ENCODE measurements at regions not wholly inside any gene's neighbourhood (a gene's known extent, or its start where the extent isn't known, plus 50 kb on each side); places are given as distances from the start of the nearest gene placed in this dataset.

DNA sequence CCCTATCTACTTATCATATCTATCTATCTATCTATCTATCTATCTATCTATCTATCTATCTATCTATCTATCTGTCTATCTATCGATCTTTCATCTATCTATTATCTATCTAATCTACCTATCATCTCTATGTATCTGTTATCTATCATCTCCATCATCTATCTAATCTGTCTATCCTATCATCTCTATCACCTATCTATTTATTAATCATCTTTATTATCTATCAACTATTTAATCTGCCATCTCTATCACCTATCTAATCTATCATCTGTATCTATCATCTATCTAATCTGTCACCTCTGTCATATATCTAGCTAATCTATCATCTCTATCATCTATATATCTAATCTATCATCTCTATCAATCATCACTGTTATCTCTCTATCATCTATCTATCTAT, 736.3 kb downstream of the TYW1 start:
- Histone ChIP-seq H3K4me1 (ENCODE audit: control insufficient read depth, low read depth, low read length) (no peaks in the 10 kb centered on the region), H3K56ac (ENCODE audit: low read length) (no peak overlapping the region), H3K79me1 (ENCODE audit: low read length) (no peaks in the 10 kb centered on the region), H3K79me2 (ENCODE audit: control insufficient read depth, insufficient read depth, low read length) (no peaks in the 10 kb centered on the region), H2AK5ac (ENCODE audit: low read length) (no peak overlapping the region), H2BK5ac (ENCODE audit: low read length) (no peak overlapping the region), H3K27ac (ENCODE audit: low read depth, low read length) (no peak overlapping the region), H3K9ac (ENCODE audit: low read length) (no peak overlapping the region), H3K4ac (ENCODE audit: low read depth, low read length) (no peak overlapping the region), H2BK15ac (replicated peaks; ENCODE audit: low read depth) (no peak overlapping the region), H3K36me3 (ENCODE audit: control insufficient read depth, insufficient read depth, low read length) (no peaks in the 10 kb centered on the region), H3K4me2 (ENCODE audit: low read length) (no peak overlapping the region), H3K27me3 (ENCODE audit: insufficient read depth, low read length, poor library complexity) (no peaks in the 10 kb centered on the region), H4K8ac (ENCODE audit: low read depth, low read length) (no peak overlapping the region), H3K23ac (ENCODE audit: low read length) (no peak overlapping the region), H2BK120ac (ENCODE audit: low read depth, low read length) (no peak overlapping the region), H4K5ac (ENCODE audit: low read length) (no peak overlapping the region), H3K4me3 (ENCODE audit: low read length) (no peak overlapping the region), H3K18ac (ENCODE audit: low read length) (no peak overlapping the region)
- WGBS (ENCODE audit: extremely low coverage, insufficient coverage, low lambda C conversion rate) = 100% methylated on average over 1 of the region's 1 CpG
- DNase-seq = no peak

DNA sequence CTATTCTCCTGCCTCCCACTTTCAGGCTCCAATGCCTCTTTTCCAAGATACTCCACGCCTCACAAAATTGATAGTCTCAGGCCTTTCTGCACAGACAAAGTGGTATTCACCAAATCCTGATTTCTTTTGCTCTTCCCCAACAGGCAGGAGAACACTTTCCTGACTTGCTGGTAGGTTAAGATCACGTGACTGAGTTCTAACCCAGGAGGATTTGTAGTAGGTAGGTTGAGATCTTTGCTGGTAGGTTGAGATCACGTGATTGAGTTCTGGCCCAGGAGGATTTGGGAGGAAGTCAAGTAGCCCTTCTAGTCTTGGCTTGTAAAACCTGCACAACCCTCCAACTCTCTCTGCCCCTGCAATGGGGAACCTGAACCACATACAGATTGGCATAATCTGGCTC, 741.5 kb downstream of the TYW1 start:
- no peaks in the 10 kb centered on the region for H3K4me1 ChIP-seq (ENCODE audit: control insufficient read depth, low read depth, low read length)
- H3K36me3 ChIP-seq (ENCODE audit: control insufficient read depth, insufficient read depth, low read length) = no peaks in the 10 kb centered on the region
- H2BK15ac ChIP-seq (replicated peaks; ENCODE audit: low read depth) = no peak overlapping the region
- no peak overlapping the region for H3K18ac ChIP-seq (ENCODE audit: low read length)
- no peak overlapping the region for H3K4me3 ChIP-seq (ENCODE audit: low read length)
- no peak overlapping the region for H4K5ac ChIP-seq (ENCODE audit: low read length)
- no peaks in the 10 kb centered on the region for H3K79me2 ChIP-seq (ENCODE audit: control insufficient read depth, insufficient read depth, low read length)
- H4K8ac ChIP-seq (ENCODE audit: low read depth, low read length) = no peak overlapping the region
- no peak overlapping the region for H3K27ac ChIP-seq (ENCODE audit: low read depth, low read length)
- no peak overlapping the region for H2AK5ac ChIP-seq (ENCODE audit: low read length)
- H3K9ac ChIP-seq (ENCODE audit: low read length) = no peak overlapping the region
- H3K23ac ChIP-seq (ENCODE audit: low read length) = no peak overlapping the region
- WGBS (ENCODE audit: extremely low coverage, insufficient coverage, low lambda C conversion rate) = no CpG with 5 or more reads among the region's 3 CpGs
- no peak overlapping the region for H3K4me2 ChIP-seq (ENCODE audit: low read length)
- no peaks in the 10 kb centered on the region for H3K79me1 ChIP-seq (ENCODE audit: low read length)
- no peak for DNase-seq
- no peak overlapping the region for H3K56ac ChIP-seq (ENCODE audit: low read length)
- H2BK5ac ChIP-seq (ENCODE audit: low read length) = no peak overlapping the region
- H2BK120ac ChIP-seq (ENCODE audit: low read depth, low read length) = no peak overlapping the region
- H3K27me3 ChIP-seq (ENCODE audit: insufficient read depth, low read length, poor library complexity) = no peaks in the 10 kb centered on the region
- H3K4ac ChIP-seq (ENCODE audit: low read depth, low read length) = no peak overlapping the region

DNA sequence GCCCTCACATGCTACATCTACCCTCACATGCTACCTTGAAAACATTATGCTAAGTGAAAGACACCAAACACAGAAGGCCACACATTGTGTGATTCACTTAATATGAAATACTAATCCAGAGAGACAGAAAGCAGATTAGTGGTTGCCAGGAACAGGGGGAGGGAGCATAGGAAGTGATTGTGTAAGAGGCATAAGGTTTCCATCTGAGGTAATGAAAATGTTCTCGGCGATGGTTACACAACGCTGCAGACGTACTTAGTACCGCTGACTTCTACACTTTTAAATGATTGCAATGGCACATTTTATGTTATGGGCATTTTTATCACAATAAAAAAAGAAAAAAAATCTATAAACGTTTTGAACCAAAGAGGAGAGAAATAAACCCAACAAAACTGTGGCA, 742.3 kb downstream of the TYW1 start:
- H3K4ac ChIP-seq (ENCODE audit: low read depth, low read length) = no peak overlapping the region
- no peaks in the 10 kb centered on the region for H3K36me3 ChIP-seq (ENCODE audit: control insufficient read depth, insufficient read depth, low read length)
- no peak overlapping the region for H2BK120ac ChIP-seq (ENCODE audit: low read depth, low read length)
- no peak overlapping the region for H3K18ac ChIP-seq (ENCODE audit: low read length)
- H2AK5ac ChIP-seq (ENCODE audit: low read length) = no peak overlapping the region
- H3K4me1 ChIP-seq (ENCODE audit: control insufficient read depth, low read depth, low read length) = no peaks in the 10 kb centered on the region
- no peak for DNase-seq
- H3K27me3 ChIP-seq (ENCODE audit: insufficient read depth, low read length, poor library complexity) = no peaks in the 10 kb centered on the region
- H2BK5ac ChIP-seq (ENCODE audit: low read length) = no peak overlapping the region
- H3K79me1 ChIP-seq (ENCODE audit: low read length) = no peaks in the 10 kb centered on the region
- H3K4me3 ChIP-seq (ENCODE audit: low read length) = no peak overlapping the region
- no peak overlapping the region for H3K23ac ChIP-seq (ENCODE audit: low read length)
- no peak overlapping the region for H3K4me2 ChIP-seq (ENCODE audit: low read length)
- H4K8ac ChIP-seq (ENCODE audit: low read depth, low read length) = no peak overlapping the region
- WGBS (ENCODE audit: extremely low coverage, insufficient coverage, low lambda C conversion rate) = no CpG with 5 or more reads among the region's 6 CpGs
- no peak overlapping the region for H3K9ac ChIP-seq (ENCODE audit: low read length)
- no peak overlapping the region for H4K5ac ChIP-seq (ENCODE audit: low read length)
- no peak overlapping the region for H2BK15ac ChIP-seq (replicated peaks; ENCODE audit: low read depth)
- no peak overlapping the region for H3K27ac ChIP-seq (ENCODE audit: low read depth, low read length)
- no peaks in the 10 kb centered on the region for H3K79me2 ChIP-seq (ENCODE audit: control insufficient read depth, insufficient read depth, low read length)
- no peak overlapping the region for H3K56ac ChIP-seq (ENCODE audit: low read length)

DNA sequence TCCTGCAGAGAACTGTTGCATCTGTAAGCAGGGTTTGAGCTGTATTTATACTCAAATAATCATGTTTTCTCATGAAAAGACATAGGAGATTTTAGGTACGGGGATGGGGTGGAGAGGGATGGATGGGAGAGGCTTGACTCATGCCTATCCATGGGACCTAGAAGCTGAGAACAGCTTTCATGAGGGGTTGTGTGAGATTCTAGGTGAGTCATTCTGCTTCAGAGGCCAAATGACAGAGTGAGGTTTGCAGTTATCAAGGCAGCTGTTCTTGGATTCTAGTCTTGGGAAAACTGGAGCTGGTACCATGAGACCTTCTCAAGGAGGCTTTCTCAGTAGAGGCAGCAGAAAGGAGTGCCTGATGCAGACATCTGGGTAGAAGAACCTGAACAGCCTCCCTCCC, 746.9 kb downstream of the TYW1 start:
- no peak overlapping the region for H3K56ac ChIP-seq (ENCODE audit: low read length)
- no peak overlapping the region for H3K18ac ChIP-seq (ENCODE audit: low read length)
- no CpG with 5 or more reads among the region's 1 CpG for WGBS (ENCODE audit: extremely low coverage, insufficient coverage, low lambda C conversion rate)
- no peaks in the 10 kb centered on the region for H3K4me1 ChIP-seq (ENCODE audit: control insufficient read depth, low read depth, low read length)
- no peaks in the 10 kb centered on the region for H3K79me1 ChIP-seq (ENCODE audit: low read length)
- H3K36me3 ChIP-seq (ENCODE audit: control insufficient read depth, insufficient read depth, low read length) = no peaks in the 10 kb centered on the region
- H3K4ac ChIP-seq (ENCODE audit: low read depth, low read length) = no peak overlapping the region
- H3K4me3 ChIP-seq (ENCODE audit: low read length) = no peak overlapping the region
- H3K27me3 ChIP-seq (ENCODE audit: insufficient read depth, low read length, poor library complexity) = no peaks in the 10 kb centered on the region
- no peak overlapping the region for H3K23ac ChIP-seq (ENCODE audit: low read length)
- no peak overlapping the region for H3K27ac ChIP-seq (ENCODE audit: low read depth, low read length)
- H4K8ac ChIP-seq (ENCODE audit: low read depth, low read length) = no peak overlapping the region
- no peak overlapping the region for H2BK120ac ChIP-seq (ENCODE audit: low read depth, low read length)
- H3K79me2 ChIP-seq (ENCODE audit: control insufficient read depth, insufficient read depth, low read length) = no peaks in the 10 kb centered on the region
- H3K9ac ChIP-seq (ENCODE audit: low read length) = no peak overlapping the region
- no peak overlapping the region for H3K4me2 ChIP-seq (ENCODE audit: low read length)
- H2BK15ac ChIP-seq (replicated peaks; ENCODE audit: low read depth) = no peak overlapping the region
- no peak overlapping the region for H2AK5ac ChIP-seq (ENCODE audit: low read length)
- no peak for DNase-seq
- H2BK5ac ChIP-seq (ENCODE audit: low read length) = no peak overlapping the region
- H4K5ac ChIP-seq (ENCODE audit: low read length) = no peak overlapping the region

DNA sequence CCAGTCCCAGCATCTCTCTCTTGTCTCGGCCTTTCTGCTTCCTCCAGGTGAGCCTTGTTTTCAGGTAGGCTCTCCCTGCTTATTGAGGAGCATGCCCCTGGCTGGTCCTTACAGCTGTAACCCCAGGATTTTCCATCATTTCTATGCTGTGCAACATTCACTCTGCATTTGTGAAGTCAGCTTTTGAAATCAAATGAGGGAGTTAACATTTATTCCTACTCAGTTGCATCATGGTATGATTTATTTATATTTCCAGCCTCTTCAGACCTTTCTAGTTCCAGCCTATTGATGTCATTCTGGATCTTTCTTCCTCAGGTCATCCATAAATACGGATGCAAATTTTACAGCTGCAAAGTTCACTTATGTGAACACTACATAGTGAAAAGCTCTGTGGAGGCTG, 755.6 kb downstream of the TYW1 start:
- Histone ChIP-seq H3K79me2 (ENCODE audit: control insufficient read depth, insufficient read depth, low read length) (no peaks in the 10 kb centered on the region), H3K27ac (ENCODE audit: low read depth, low read length) (no peak overlapping the region)

GRCh38 chr7:67753891-67754290, 757.3 kb downstream of the TYW1 start:
- Histone ChIP-seq H2BK120ac (ENCODE audit: low read depth, low read length) (no peak overlapping the region), H2AK5ac (ENCODE audit: low read length) (no peak overlapping the region), H3K27me3 (ENCODE audit: insufficient read depth, low read length, poor library complexity) (no peaks in the 10 kb centered on the region), H3K79me2 (ENCODE audit: control insufficient read depth, insufficient read depth, low read length) (no peaks in the 10 kb centered on the region), H3K18ac (ENCODE audit: low read length) (no peak overlapping the region), H2BK15ac (replicated peaks; ENCODE audit: low read depth) (no peak overlapping the region), H2BK5ac (ENCODE audit: low read length) (no peak overlapping the region), H3K27ac (ENCODE audit: low read depth, low read length) (no peak overlapping the region), H3K56ac (ENCODE audit: low read length) (no peak overlapping the region), H3K4ac (ENCODE audit: low read depth, low read length) (no peak overlapping the region), H3K79me1 (ENCODE audit: low read length) (no peaks in the 10 kb centered on the region), H3K4me1 (ENCODE audit: control insufficient read depth, low read depth, low read length) (no peaks in the 10 kb centered on the region), H3K36me3 (ENCODE audit: control insufficient read depth, insufficient read depth, low read length) (no peaks in the 10 kb centered on the region), H4K8ac (ENCODE audit: low read depth, low read length) (no peak overlapping the region), H4K5ac (ENCODE audit: low read length) (no peak overlapping the region), H3K23ac (ENCODE audit: low read length) (no peak overlapping the region), H3K4me2 (ENCODE audit: low read length) (no peak overlapping the region), H3K9ac (ENCODE audit: low read length) (no peak overlapping the region), H3K4me3 (ENCODE audit: low read length) (no peak overlapping the region)
- DNase-seq = no peak
- no CpG with 5 or more reads among the region's 4 CpGs for WGBS (ENCODE audit: extremely low coverage, insufficient coverage, low lambda C conversion rate)

More for the DNA sequence above, 755.6 kb downstream of the TYW1 start:
- H3K79me1 ChIP-seq (ENCODE audit: low read length) = no peaks in the 10 kb centered on the region
- no peaks in the 10 kb centered on the region for H3K4me1 ChIP-seq (ENCODE audit: control insufficient read depth, low read depth, low read length)
- no peak overlapping the region for H3K9ac ChIP-seq (ENCODE audit: low read length)
- H2BK15ac ChIP-seq (replicated peaks; ENCODE audit: low read depth) = no peak overlapping the region
- no peak overlapping the region for H4K8ac ChIP-seq (ENCODE audit: low read depth, low read length)
- no peak for DNase-seq
- no peaks in the 10 kb centered on the region for H3K27me3 ChIP-seq (ENCODE audit: insufficient read depth, low read length, poor library complexity)
- H2BK5ac ChIP-seq (ENCODE audit: low read length) = no peak overlapping the region
- H3K36me3 ChIP-seq (ENCODE audit: control insufficient read depth, insufficient read depth, low read length) = no peaks in the 10 kb centered on the region
- no peak overlapping the region for H3K18ac ChIP-seq (ENCODE audit: low read length)
- WGBS (ENCODE audit: extremely low coverage, insufficient coverage, low lambda C conversion rate) = no CpG with 5 or more reads among the region's 2 CpGs
- no peak overlapping the region for H3K4me3 ChIP-seq (ENCODE audit: low read length)
- no peak overlapping the region for H3K23ac ChIP-seq (ENCODE audit: low read length)
- H4K5ac ChIP-seq (ENCODE audit: low read length) = no peak overlapping the region
- H2BK120ac ChIP-seq (ENCODE audit: low read depth, low read length) = no peak overlapping the region
- no peak overlapping the region for H3K4me2 ChIP-seq (ENCODE audit: low read length)
- no peak overlapping the region for H2AK5ac ChIP-seq (ENCODE audit: low read length)
- no peak overlapping the region for H3K4ac ChIP-seq (ENCODE audit: low read depth, low read length)
- H3K56ac ChIP-seq (ENCODE audit: low read length) = no peak overlapping the region
